ENCODE measurements at regions not wholly inside any gene's neighbourhood (a gene's known extent, or its start where the extent isn't known, plus 50 kb on each side); places are given as distances from the start of the nearest gene placed in this dataset.

DNA sequence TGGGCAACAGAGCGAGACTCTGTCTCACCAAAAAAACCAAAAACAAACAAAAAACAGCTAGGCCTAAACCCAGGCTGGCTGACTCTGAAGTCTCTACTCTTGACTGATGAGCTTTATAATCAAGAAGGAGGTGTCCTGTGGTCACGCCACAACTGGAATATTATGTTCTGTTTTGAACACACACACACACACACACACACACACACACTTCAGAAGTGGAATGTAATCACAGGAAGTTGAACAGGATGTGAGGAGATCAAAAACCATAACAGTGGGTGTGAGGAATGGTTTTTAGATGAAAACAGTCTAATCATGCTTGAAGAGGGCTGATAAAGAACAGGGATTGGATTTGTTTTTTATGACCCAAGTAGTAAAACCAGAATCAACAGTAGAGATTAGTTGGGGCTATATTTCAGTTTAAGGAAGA lies 51.1 kb upstream of the IL6 start:
- TF ChIP-seq, protein P1, sequence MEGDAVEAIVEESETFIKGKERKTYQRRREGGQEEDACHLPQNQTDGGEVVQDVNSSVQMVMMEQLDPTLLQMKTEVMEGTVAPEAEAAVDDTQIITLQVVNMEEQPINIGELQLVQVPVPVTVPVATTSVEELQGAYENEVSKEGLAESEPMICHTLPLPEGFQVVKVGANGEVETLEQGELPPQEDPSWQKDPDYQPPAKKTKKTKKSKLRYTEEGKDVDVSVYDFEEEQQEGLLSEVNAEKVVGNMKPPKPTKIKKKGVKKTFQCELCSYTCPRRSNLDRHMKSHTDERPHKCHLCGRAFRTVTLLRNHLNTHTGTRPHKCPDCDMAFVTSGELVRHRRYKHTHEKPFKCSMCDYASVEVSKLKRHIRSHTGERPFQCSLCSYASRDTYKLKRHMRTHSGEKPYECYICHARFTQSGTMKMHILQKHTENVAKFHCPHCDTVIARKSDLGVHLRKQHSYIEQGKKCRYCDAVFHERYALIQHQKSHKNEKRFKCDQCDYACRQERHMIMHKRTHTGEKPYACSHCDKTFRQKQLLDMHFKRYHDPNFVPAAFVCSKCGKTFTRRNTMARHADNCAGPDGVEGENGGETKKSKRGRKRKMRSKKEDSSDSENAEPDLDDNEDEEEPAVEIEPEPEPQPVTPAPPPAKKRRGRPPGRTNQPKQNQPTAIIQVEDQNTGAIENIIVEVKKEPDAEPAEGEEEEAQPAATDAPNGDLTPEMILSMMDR (IDR thresholded peaks at IDR 0.05) = no peak
- TF ChIP-seq SIN3A (IDR thresholded peaks at IDR 0.05; ENCODE audit: borderline replicate concordance, insufficient read depth, low read depth, low read length) (no peak), POLR2AphosphoS5 (IDR thresholded peaks at IDR 0.05; ENCODE audit: low read depth, low read length) (no peak), TCF7L2 (IDR thresholded peaks at IDR 0.05; ENCODE audit: low read depth, low read length) (no peak)
- TF ChIP-seq, protein P2, sequence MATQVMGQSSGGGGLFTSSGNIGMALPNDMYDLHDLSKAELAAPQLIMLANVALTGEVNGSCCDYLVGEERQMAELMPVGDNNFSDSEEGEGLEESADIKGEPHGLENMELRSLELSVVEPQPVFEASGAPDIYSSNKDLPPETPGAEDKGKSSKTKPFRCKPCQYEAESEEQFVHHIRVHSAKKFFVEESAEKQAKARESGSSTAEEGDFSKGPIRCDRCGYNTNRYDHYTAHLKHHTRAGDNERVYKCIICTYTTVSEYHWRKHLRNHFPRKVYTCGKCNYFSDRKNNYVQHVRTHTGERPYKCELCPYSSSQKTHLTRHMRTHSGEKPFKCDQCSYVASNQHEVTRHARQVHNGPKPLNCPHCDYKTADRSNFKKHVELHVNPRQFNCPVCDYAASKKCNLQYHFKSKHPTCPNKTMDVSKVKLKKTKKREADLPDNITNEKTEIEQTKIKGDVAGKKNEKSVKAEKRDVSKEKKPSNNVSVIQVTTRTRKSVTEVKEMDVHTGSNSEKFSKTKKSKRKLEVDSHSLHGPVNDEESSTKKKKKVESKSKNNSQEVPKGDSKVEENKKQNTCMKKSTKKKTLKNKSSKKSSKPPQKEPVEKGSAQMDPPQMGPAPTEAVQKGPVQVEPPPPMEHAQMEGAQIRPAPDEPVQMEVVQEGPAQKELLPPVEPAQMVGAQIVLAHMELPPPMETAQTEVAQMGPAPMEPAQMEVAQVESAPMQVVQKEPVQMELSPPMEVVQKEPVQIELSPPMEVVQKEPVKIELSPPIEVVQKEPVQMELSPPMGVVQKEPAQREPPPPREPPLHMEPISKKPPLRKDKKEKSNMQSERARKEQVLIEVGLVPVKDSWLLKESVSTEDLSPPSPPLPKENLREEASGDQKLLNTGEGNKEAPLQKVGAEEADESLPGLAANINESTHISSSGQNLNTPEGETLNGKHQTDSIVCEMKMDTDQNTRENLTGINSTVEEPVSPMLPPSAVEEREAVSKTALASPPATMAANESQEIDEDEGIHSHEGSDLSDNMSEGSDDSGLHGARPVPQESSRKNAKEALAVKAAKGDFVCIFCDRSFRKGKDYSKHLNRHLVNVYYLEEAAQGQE (IDR thresholded peaks at IDR 0.05; ENCODE audit: insufficient read depth in 1 of 2, low read depth in 2 of 2, low read length in 1 of 2) = no peak
